Gastrocnemius medialis (tissue), 4 donors: ENCODE measurements at regions not wholly inside any gene's neighbourhood (a gene's known extent, or its start where the extent isn't known, plus 50 kb on each side); places are given as distances from the start of the nearest gene placed in this dataset.

ENCODE experiments used
- CTCF ChIP-seq, 5 experiments: fragments of 450-650 bp in 3 of 5; fragments of 200-600 bp in 2 of 5; sonication (generic) in 2 of 5; IDR thresholded peaks in 4 of 5; conservative IDR thresholded peaks in 1 of 5; 1 replicate in 4 of 5; 2 replicates in 1 of 5; pipeline ENCODE4 v1.5.1; 2016 to 2019; ENCODE audit warnings: antibody characterized with exemption in 5 of 5, mild to moderate bottlenecking in 3 of 5, moderate library complexity in 3 of 5
- POLR2A ChIP-seq, 2 donors: fragments of 450-650 bp; IDR thresholded peaks; one replicate each; pipeline ENCODE4 v1.6.1; 2017; ENCODE audit warnings: antibody characterized with exemption in 2 of 2, mild to moderate bottlenecking in 2 of 2, moderate library complexity in 2 of 2

DNA sequence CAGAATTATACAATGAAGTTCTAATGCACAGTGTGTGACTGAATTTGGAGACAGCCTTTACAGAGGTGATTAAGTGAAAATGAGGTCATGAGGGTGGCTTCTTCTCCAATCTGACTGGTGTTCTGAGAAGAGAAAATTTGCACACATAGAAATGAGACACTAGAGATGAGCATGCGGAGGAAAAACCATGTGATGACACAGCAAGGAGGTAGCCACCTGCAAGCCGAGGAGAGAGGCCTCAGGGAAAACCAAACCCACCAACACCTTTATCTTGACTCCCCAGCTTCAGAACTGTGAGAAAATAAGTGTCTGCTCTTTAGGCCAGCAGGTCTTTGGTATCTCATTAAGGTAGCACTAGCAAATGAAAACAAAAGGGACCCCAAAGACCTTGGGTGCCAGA is 93.2 kb downstream of the GGTLC2 start:
- no peak for TF ChIP-seq CTCF (IDR thresholded peaks at IDR 0.05 in 4 of 5, conservative IDR thresholded peaks at IDR 0.05 in 1 of 5)
- no peak for TF ChIP-seq POLR2A (IDR thresholded peaks at IDR 0.05)
